Ectodermal cell (in vitro differentiated cells): ENCODE measurements at regions not wholly inside any gene's neighbourhood (a gene's known extent, or its start where the extent isn't known, plus 50 kb on each side); places are given as distances from the start of the nearest gene placed in this dataset.

Experiments used
- H3K27ac ChIP-seq: 2 replicates; pipeline ENCODE4 v1.7.0; 2013; ENCODE audit warnings: mild to moderate bottlenecking, low read depth, low read length; ENCODE audit not compliant: insufficient read depth, poor library complexity, severe bottlenecking
- H3K27me3 ChIP-seq: 2 replicates; pipeline ENCODE4 v1.7.0; 2013; ENCODE audit warnings: mild to moderate bottlenecking, low read length; ENCODE audit not compliant: insufficient read depth, control insufficient read depth, poor library complexity, severe bottlenecking
- H3K36me3 ChIP-seq: one replicate; pipeline ENCODE4 v1.7.0; 2013; ENCODE audit warnings: low read length; ENCODE audit not compliant: control insufficient read depth, insufficient read depth
- H3K4me1 ChIP-seq: one replicate; pipeline ENCODE4 v1.7.0; 2013; ENCODE audit warnings: low read length; ENCODE audit not compliant: control insufficient read depth, insufficient read depth
- H3K4me3 ChIP-seq: 2 replicates; pipeline ENCODE4 v1.7.0; 2013; ENCODE audit warnings: low read depth, low read length, control low read depth; ENCODE audit not compliant: insufficient read depth
- H3K9me3 ChIP-seq: 2 replicates; pipeline ENCODE4 v1.7.0; 2013; ENCODE audit warnings: mild to moderate bottlenecking, low read length, moderate library complexity; ENCODE audit not compliant: control insufficient read depth
- WGBS, 2 experiments: methylation state at CpG; one replicate each; pipeline ENCODE4 v1.1.7; 2013; ENCODE audit warnings: missing lambda C conversion rate in 2 of 2; 5-methylcytosine and 5-hydroxymethylcytosine counted together

DNA sequence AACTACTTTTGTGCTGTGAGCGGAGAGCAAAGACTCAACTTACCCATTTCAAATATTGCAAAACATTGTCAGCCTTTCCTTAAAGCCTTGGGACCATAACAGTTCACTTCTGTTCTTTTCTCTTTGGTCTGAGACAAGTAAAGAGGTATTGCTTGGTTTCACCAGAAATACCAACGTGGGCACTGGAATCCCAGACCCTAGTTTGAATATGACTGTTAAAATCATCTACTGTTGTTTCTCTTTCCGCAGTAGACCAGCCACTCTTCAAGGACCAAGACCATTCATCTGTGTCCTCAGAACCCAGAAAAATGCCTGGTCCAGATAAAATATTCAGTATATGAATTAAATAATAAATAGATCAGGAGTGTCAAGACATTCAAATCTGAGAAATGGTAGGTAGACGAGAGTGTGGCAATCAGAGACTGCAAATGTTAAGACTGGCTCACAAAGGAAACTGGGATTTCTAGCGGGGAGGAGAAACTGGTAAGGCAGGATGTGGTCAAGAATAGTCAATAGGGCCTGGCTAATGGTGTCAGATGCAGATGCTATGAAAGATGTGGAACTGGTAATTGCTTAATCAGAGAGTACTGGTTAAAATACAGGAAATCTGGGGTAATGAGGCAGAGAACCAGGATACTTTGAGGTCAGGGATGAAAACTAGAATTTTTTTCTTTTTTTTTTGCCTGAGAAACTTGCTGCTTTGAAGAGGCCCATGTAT is 82.1 kb upstream of the IL33 start:
- Histone ChIP-seq H3K9me3 (no peaks in the 10 kb centered on the region), H3K27ac (no peak overlapping the region), H3K27me3 (no peaks in the 10 kb centered on the region), H3K36me3 (no peaks in the 10 kb centered on the region), H3K4me3 (no peak overlapping the region), H3K4me1 (no peaks in the 10 kb centered on the region)
- WGBS, 2 experiments: 92 to 94% methylated on average over 5 of the region's 5 CpGs

DNA sequence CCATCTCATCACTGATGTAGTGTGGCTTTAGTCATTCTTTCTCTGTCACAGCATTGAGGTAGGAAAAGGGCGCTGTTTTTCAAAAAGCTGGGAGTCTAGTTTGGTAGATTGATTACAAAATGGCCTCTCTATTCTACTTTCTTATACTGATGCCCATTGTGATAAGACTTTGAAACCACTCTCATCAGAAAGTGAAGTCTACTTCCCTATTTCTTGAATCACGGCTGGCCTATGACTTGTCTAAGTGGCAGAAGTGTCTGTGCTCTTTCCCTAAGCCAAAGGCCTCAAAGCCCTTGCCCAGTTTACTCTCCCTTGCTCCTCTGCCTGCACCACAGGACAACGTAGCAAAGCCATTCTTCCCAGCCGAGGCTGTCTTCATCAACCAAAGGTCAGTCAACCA is 83.0 kb upstream of the IL33 start:
- Histone ChIP-seq H3K4me1 (no peaks in the 10 kb centered on the region), H3K27ac (no peak overlapping the region), H3K4me3 (no peak overlapping the region), H3K36me3 (no peaks in the 10 kb centered on the region), H3K9me3 (no peaks in the 10 kb centered on the region), H3K27me3 (no peaks in the 10 kb centered on the region)
- WGBS, 2 experiments: 80 to 82% methylated on average over 3 to 4 of the region's 4 CpGs

DNA sequence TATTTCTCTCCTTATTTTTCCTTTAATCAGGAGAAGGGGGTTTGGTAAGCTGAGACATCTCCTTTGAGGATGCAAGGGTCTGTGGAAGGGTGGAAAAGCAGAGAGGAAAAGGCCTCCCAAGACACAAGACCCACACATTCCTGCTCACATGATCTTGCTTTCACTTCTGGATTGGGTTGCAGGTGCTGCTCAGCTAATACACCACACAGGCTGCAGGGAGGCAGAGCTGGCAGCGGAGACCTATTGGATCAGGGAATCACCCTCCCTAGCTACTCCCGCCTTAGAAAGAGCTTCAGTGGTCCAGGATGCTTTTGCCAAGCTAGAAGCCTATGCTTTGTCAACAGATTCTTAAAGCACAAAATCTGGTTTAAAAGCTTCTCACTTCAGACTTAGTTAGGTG is 87.6 kb upstream of the IL33 start:
- H3K9me3 ChIP-seq: no peaks in the 10 kb centered on the region
- no peaks in the 10 kb centered on the region for H3K36me3 ChIP-seq
- no peaks in the 10 kb centered on the region for H3K27me3 ChIP-seq
- H3K27ac ChIP-seq: no peak overlapping the region
- WGBS, 2 experiments: 89 to 96% methylated on average over 2 of the region's 2 CpGs
- no peak overlapping the region for H3K4me3 ChIP-seq
- H3K4me1 ChIP-seq: no peaks in the 10 kb centered on the region

DNA sequence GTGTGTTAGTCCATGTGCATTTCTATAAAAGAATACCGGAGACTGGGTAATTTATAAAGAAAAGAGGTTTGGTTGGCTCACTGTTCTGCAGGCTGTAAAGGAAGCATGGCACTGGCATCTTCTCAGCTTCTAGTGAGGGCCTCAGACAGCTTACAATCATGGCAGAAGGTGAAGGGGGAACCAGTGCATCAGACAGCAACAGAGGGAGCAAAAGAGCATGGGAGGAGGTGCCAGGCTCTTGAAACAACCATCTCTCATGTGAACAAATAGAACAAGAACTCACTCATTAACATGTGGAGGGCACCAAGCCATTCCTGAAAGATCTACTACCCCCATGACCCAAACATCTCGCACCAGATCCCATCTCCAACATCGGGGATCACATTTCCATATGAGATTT is 89.2 kb upstream of the IL33 start:
- Histone ChIP-seq H3K27me3 (no peaks in the 10 kb centered on the region), H3K9me3 (no peaks in the 10 kb centered on the region)

DNA sequence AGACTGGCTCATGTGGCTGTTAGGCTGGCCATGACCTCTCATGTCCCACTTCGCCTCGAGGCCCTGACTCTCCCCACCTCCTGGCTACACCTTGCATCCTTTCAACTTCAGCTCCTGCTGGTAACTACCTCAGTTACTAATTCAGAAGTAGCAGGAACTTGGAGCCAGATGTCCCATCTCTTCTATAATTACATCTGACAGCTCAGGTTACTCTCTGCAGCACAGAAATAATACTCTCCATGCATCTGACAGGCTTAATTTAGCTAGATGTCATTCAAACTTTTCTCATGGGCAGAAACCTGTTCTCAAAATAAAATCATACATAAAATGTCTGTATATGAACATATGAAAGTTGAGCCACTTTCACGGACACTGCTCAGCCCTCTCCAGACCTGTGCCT is 92.2 kb upstream of the IL33 start:
- 58 to 62% methylated on average over 3 of the region's 3 CpGs for WGBS, 2 experiments
- H3K9me3 ChIP-seq: no peaks in the 10 kb centered on the region
- no peaks in the 10 kb centered on the region for H3K36me3 ChIP-seq
- H3K4me3 ChIP-seq: no peak overlapping the region
- no peak overlapping the region for H3K27ac ChIP-seq
- no peaks in the 10 kb centered on the region for H3K4me1 ChIP-seq
- H3K27me3 ChIP-seq: no peaks in the 10 kb centered on the region

More for the DNA sequence above, 89.2 kb upstream of the IL33 start:
- Histone ChIP-seq H3K4me1 (no peaks in the 10 kb centered on the region), H3K36me3 (no peaks in the 10 kb centered on the region), H3K27ac (no peak overlapping the region), H3K4me3 (no peak overlapping the region)
- 90 to 94% methylated on average over 3 of the region's 3 CpGs for WGBS, 2 experiments

DNA sequence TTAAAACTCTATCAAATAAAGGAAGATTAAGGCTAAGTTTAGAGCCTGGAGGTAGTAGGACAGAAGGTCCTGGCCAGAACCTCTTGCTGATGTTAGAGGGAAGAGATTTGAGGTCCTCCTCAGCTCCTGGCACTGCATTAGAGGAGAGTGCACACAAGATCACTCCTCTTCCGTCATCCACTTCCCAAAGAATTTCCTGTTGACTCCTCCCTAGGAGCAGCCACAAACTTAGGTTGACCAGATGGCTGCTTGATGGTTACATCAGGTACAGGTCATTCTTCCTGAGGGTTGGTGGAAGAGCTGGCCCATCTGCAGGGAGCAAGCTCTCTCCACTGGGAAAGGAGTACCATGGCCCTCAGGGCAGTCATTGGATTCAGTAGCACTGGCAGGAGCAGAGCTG is 93.9 kb upstream of the IL33 start:
- Histone ChIP-seq H3K4me1 (no peaks in the 10 kb centered on the region), H3K36me3 (no peaks in the 10 kb centered on the region), H3K4me3 (no peak overlapping the region), H3K9me3 (no peaks in the 10 kb centered on the region), H3K27me3 (no peaks in the 10 kb centered on the region), H3K27ac (no peak overlapping the region)
- WGBS, 2 experiments: 84 to 86% methylated on average over 1 of the region's 1 CpG

DNA sequence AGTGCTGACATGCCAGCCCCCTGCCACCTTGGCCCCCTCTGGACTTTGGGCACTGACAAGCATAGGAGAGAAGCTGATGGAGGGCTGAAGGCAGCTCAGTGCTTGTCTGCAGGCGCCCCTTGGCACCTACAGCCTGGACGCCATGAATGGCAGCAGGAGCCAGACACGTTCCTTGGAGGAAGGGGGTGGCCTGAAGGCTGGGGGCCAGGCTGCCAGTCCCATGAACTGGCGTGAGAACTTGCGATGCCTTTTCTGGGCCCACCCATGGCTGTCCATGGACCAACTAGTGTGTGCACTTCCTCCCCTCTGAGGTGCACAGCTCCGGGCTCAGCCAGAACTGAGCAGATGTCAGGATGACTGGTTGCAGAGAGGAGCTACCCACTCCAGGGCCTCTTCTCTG is 99.0 kb upstream of the RANBP6 start:
- no peak overlapping the region for H3K27ac ChIP-seq
- H3K4me3 ChIP-seq: no peak overlapping the region
- H3K4me1 ChIP-seq: no peaks in the 10 kb centered on the region
- WGBS, 2 experiments: 94 to 98% methylated on average over 6 of the region's 6 CpGs
- H3K9me3 ChIP-seq: no peaks in the 10 kb centered on the region
- H3K36me3 ChIP-seq: no peaks in the 10 kb centered on the region
- H3K27me3 ChIP-seq: no peaks in the 10 kb centered on the region

DNA sequence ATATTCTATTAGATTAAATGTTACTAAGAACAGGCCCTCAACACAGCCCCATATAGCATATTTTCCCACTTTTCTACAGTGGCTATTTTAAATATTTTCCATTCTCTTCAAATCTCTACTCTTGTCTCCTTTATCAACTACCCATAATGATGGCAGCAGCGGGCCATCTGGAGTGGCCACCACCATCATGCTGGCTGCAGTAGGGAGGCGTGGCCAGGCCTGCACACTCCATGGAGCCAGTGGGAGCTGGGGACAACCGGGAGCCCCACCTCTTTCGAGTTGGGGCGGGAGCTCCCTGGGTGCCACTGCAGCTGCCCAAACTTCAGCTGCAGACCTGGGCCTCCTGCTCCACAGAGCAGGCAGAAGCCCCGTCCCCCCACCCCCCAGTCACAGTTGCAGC is 98.4 kb upstream of the RANBP6 start:
- 69 to 71% methylated on average over 6 of the region's 6 CpGs for WGBS, 2 experiments
- Histone ChIP-seq H3K9me3 (no peaks in the 10 kb centered on the region), H3K27me3 (no peaks in the 10 kb centered on the region), H3K36me3 (no peaks in the 10 kb centered on the region), H3K4me3 (no peak overlapping the region), H3K27ac (no peak overlapping the region), H3K4me1 (no peaks in the 10 kb centered on the region)

DNA sequence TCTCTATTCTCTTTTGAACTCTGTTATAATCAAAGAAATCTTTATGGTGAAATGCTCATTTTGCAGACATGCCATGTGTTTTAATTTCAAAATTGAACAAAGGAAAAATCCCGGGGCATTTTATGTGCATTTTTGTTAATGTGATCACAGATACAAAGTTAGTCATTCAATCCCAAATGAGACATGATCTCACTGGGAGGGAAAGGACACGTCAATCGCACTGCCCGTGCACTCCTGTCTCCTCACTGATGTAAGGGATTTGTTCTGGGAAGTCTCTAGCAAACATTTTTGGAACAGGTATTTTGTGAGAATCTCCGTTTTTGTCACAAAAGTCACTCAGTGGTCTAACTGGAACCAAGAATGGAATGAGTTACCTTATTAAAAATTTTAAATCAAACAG is 97.9 kb upstream of the RANBP6 start:
- WGBS, 2 experiments: 70 to 87% methylated on average over 4 to 5 of the region's 5 CpGs
- H3K4me3 ChIP-seq: no peak overlapping the region
- no peaks in the 10 kb centered on the region for H3K9me3 ChIP-seq
- no peaks in the 10 kb centered on the region for H3K4me1 ChIP-seq
- H3K27me3 ChIP-seq: no peaks in the 10 kb centered on the region
- H3K27ac ChIP-seq: no peak overlapping the region
- no peaks in the 10 kb centered on the region for H3K36me3 ChIP-seq

DNA sequence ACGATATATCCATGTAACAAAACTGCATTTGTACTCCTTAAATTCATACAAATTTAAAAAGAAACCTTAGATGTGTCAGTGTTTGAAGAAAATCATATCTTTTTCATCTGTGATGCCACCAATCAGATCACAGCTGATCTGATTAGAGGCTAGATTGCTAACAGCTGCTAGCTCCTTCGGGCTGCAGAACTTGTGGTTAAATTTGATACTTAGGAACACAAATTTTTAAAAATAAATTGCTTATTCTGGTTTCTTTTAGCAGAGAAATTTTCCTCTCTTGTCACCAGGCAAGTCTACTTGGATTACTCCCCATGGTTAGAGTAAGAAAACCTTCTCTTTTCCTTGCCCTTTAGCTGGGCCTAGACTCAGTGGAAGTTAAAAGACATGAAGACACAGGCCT is 94.6 kb upstream of the RANBP6 start:
- Histone ChIP-seq H3K36me3 (no peaks in the 10 kb centered on the region), H3K9me3 (no peaks in the 10 kb centered on the region), H3K27me3 (no peaks in the 10 kb centered on the region), H3K4me1 (no peaks in the 10 kb centered on the region), H3K4me3 (no peak overlapping the region), H3K27ac (no peak overlapping the region)
- WGBS, 2 experiments: 100% methylated on average over 1 to 2 of the region's 2 CpGs

DNA sequence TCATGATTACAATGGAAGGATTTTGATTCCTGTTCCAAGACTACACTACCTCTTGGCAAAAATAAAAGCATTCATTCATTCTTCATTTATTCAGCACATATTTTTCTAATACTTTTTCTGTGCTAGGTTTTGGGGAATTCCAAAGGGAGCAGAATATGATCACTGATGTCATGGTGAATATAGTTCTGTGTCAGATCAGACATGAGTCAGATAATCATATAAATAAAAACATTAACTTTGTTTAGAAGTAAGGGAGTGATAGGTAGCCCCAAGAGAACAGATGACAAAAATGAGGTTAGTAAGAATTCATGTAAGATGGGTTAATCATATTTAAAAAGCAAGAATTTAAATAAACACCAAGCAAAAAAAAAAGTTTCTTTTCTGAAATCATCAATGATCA is 94.1 kb upstream of the RANBP6 start:
- Histone ChIP-seq H3K4me1 (no peaks in the 10 kb centered on the region), H3K9me3 (no peaks in the 10 kb centered on the region), H3K27me3 (no peaks in the 10 kb centered on the region), H3K36me3 (no peaks in the 10 kb centered on the region), H3K27ac (no peak overlapping the region), H3K4me3 (no peak overlapping the region)
